Caco-2 (cell line): ENCODE measurements at regions not wholly inside any gene's neighbourhood (a gene's known extent, or its start where the extent isn't known, plus 50 kb on each side); places are given as distances from the start of the nearest gene placed in this dataset.

Experiments used
- BruUV-seq: library from RNA; stranded (reverse); fragments of 400-500 nt; replicated peaks from 2 replicates; lab custom pipeline; 2021; lab: Mats Ljungman, UMichigan
- CTCF ChIA-PET: fragments of 300-600 bp; sonication (Branson Sonifier 250); formaldehyde crosslinking; loops from one replicate; lab custom pipeline; 2022; ENCODE audit warnings: antibody characterized with exemption; lab: Charles Lee
- POLR2A ChIA-PET: fragments of 300-600 bp; sonication (Branson Sonifier 250); formaldehyde crosslinking; loops from one replicate; lab custom pipeline; 2022; ENCODE audit warnings: antibody characterized with exemption; lab: Charles Lee
- DNase-seq, 2 experiments: peaks; one replicate each; pipeline versions ENCODE4 v3.0.0 to v3.0.0-alpha.2; 2020 to 2022
- H3K27me3 ChIP-seq: replicated peaks from 2 replicates; pipeline ENCODE4 v1.6.0; 2011; ENCODE audit warnings: low read length; ENCODE audit not compliant: control insufficient read depth, insufficient read depth
- H3K36me3 ChIP-seq: 2 replicates; pipeline ENCODE4 v1.5.1; 2011; ENCODE audit warnings: low read length; ENCODE audit not compliant: control insufficient read depth, insufficient read depth
- H3K4me1 ChIP-seq: fragments of 250-450 bp; sonication (Bioruptor Pico); 2 replicates; pipeline ENCODE4 v1.5.1; 2020; ENCODE audit warnings: mild to moderate bottlenecking
- H3K4me3 ChIP-seq: 2 replicates; pipeline ENCODE4 v1.5.1; 2011; ENCODE audit warnings: low read depth, mild to moderate bottlenecking, control low read depth, low read length
- H3K9me3 ChIP-seq: fragments of 250-450 bp; sonication (Bioruptor Pico); 2 replicates; pipeline ENCODE4 v1.5.1; 2020; ENCODE audit warnings: mild to moderate bottlenecking, moderate library complexity
- H3K27ac Mint-ChIP-seq: one replicate; pipeline ENCODE4 v1.8.0; 2022; ENCODE audit warnings: mixed read lengths; ENCODE audit not compliant: unreplicated experiment
- H3K27me3 Mint-ChIP-seq: one replicate; pipeline ENCODE4 v1.8.0; 2022; ENCODE audit warnings: mixed read lengths; ENCODE audit not compliant: insufficient read depth, unreplicated experiment
- H3K36me3 Mint-ChIP-seq: one replicate; pipeline ENCODE4 v1.8.0; 2022; ENCODE audit warnings: mild to moderate bottlenecking, mixed read lengths; ENCODE audit not compliant: insufficient read depth, unreplicated experiment
- H3K4me1 Mint-ChIP-seq: one replicate; pipeline ENCODE4 v1.8.0; 2022; ENCODE audit warnings: low read depth, mixed read lengths; ENCODE audit not compliant: unreplicated experiment
- H3K4me3 Mint-ChIP-seq: one replicate; pipeline ENCODE4 v1.8.0; 2022; ENCODE audit warnings: mild to moderate bottlenecking, moderate library complexity, mixed read lengths; ENCODE audit not compliant: unreplicated experiment
- H3K9me3 Mint-ChIP-seq: one replicate; pipeline ENCODE4 v1.8.0; 2022; ENCODE audit warnings: mixed read lengths; ENCODE audit not compliant: unreplicated experiment
- intact Hi-C: fragments of 100-400 bp; cut with micrococcal nuclease; formaldehyde crosslinking; loops from one replicate; pipeline ENCODE4 v1.10.0; 2022; ENCODE audit not compliant: unreplicated experiment
- TF ChIP-seq, protein P1 (sequence below), 2 experiments: fragments of 200-600 bp in 1 of 2; IDR thresholded peaks; 1 replicate in 1 of 2; 2 replicates in 1 of 2; pipeline versions ENCODE4 v1.5.1 to v1.8.0; 2011 to 2022; ENCODE audit warnings: antibody characterized with exemption in 1 of 2, control low read depth in 1 of 2, inconsistent platforms in 1 of 2, low read depth in 1 of 2, low read length in 1 of 2, mild to moderate bottlenecking in 1 of 2, moderate library complexity in 1 of 2; ENCODE audit not compliant: insufficient read depth in 1 of 2, severe bottlenecking in 1 of 2, unreplicated experiment in 1 of 2

GRCh38 chr13:111539791-111540446 lies 219.5 kb downstream of the TEX29 start:
- H3K36me3 ChIP-seq, result no peaks in the 10 kb centered on the region
- ChIA-PET POLR2A (no interaction called here), CTCF (no interaction called here)
- H3K4me1 ChIP-seq, result no peaks in the 10 kb centered on the region
- H3K9me3 Mint-ChIP-seq, result peaks cover 10% of the 10 kb centered on the region
- no peaks in the 10 kb centered on the region for H3K4me1 Mint-ChIP-seq
- H3K4me3 Mint-ChIP-seq, result no peak overlapping the region
- H3K27ac Mint-ChIP-seq, result no peak overlapping the region
- H3K36me3 Mint-ChIP-seq, result no peaks in the 10 kb centered on the region
- H3K27me3 ChIP-seq, result peaks cover 2% of the 10 kb centered on the region; the same call in 1 of the 2 replicates
- no peak for DNase-seq
- peaks cover 44% of the 10 kb centered on the region for H3K27me3 Mint-ChIP-seq
- no peaks in the 10 kb centered on the region for H3K9me3 ChIP-seq
- BruUV-seq, result no TSS peak
- intact Hi-C loops, result no loop called here
- TF ChIP-seq, protein P1, sequence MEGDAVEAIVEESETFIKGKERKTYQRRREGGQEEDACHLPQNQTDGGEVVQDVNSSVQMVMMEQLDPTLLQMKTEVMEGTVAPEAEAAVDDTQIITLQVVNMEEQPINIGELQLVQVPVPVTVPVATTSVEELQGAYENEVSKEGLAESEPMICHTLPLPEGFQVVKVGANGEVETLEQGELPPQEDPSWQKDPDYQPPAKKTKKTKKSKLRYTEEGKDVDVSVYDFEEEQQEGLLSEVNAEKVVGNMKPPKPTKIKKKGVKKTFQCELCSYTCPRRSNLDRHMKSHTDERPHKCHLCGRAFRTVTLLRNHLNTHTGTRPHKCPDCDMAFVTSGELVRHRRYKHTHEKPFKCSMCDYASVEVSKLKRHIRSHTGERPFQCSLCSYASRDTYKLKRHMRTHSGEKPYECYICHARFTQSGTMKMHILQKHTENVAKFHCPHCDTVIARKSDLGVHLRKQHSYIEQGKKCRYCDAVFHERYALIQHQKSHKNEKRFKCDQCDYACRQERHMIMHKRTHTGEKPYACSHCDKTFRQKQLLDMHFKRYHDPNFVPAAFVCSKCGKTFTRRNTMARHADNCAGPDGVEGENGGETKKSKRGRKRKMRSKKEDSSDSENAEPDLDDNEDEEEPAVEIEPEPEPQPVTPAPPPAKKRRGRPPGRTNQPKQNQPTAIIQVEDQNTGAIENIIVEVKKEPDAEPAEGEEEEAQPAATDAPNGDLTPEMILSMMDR (IDR thresholded peaks at IDR 0.05; ENCODE audit: insufficient read depth in 1 of 2, low read depth in 1 of 2, low read length in 1 of 2, severe bottlenecking in 1 of 2, unreplicated experiment in 1 of 2), result no peak
- no peak overlapping the region for H3K4me3 ChIP-seq

GRCh38 chr13:111540486-111540885 lies 220.0 kb downstream of the TEX29 start:
- Histone ChIP-seq H3K27me3 (peaks cover 2% of the 10 kb centered on the region; the same call in 1 of the 2 replicates), H3K4me3 (no peak overlapping the region), H3K36me3 (no peaks in the 10 kb centered on the region), H3K4me1 (no peaks in the 10 kb centered on the region), H3K9me3 (no peaks in the 10 kb centered on the region)
- intact Hi-C loops, result no loop called here
- ChIA-PET POLR2A (no interaction called here), CTCF (no interaction called here)
- TF ChIP-seq, protein P1 (IDR thresholded peaks at IDR 0.05; ENCODE audit: insufficient read depth in 1 of 2, low read depth in 1 of 2, low read length in 1 of 2, severe bottlenecking in 1 of 2, unreplicated experiment in 1 of 2), result no peak
- no peak overlapping the region for H3K4me3 Mint-ChIP-seq
- no peaks in the 10 kb centered on the region for H3K4me1 Mint-ChIP-seq
- no peak overlapping the region for H3K27ac Mint-ChIP-seq
- H3K9me3 Mint-ChIP-seq, result peaks cover 12% of the 10 kb centered on the region
- BruUV-seq, result no TSS peak
- H3K36me3 Mint-ChIP-seq, result no peaks in the 10 kb centered on the region
- DNase-seq, result no peak
- H3K27me3 Mint-ChIP-seq, result peaks cover 40% of the 10 kb centered on the region

- peaks cover 12% of the 10 kb centered on the region for H3K9me3 Mint-ChIP-seq
- H3K4me1 Mint-ChIP-seq, result no peaks in the 10 kb centered on the region
- DNase-seq, result no peak
- no TSS peak for BruUV-seq
- POLR2A ChIA-PET, result no interaction called here
- H3K27me3 Mint-ChIP-seq, result peaks cover 34% of the 10 kb centered on the region
- no peaks in the 10 kb centered on the region for H3K36me3 ChIP-seq
- H3K9me3 ChIP-seq, result no peaks in the 10 kb centered on the region
- H3K4me3 Mint-ChIP-seq, result no peak overlapping the region
- TF ChIP-seq, protein P1 (IDR thresholded peaks at IDR 0.05; ENCODE audit: insufficient read depth in 1 of 2, low read depth in 1 of 2, low read length in 1 of 2, severe bottlenecking in 1 of 2, unreplicated experiment in 1 of 2), result no peak
- intact Hi-C loops, result no loop called here
- CTCF ChIA-PET, result interaction anchor here (0.8 kb wide), 1 partner anchor 36 kb away, joined by 3 read pairs; no protein-coding TSS in a partner anchor
- no peak overlapping the region for H3K4me3 ChIP-seq
- no peak overlapping the region for H3K27ac Mint-ChIP-seq
- H3K4me1 ChIP-seq, result no peaks in the 10 kb centered on the region
- no peaks in the 10 kb centered on the region for H3K36me3 Mint-ChIP-seq
- H3K27me3 ChIP-seq, result peaks cover 2% of the 10 kb centered on the region; the same call in 1 of the 2 replicates
Measured at GRCh38 chr13:111541345-111541744, 220.9 kb downstream of the TEX29 start.
